ENCODE measurements at regions not wholly inside any gene's neighbourhood (a gene's known extent, or its start where the extent isn't known, plus 50 kb on each side); places are given as distances from the start of the nearest gene placed in this dataset.

- Histone ChIP-seq H3K4me3 (ENCODE audit: extremely low read depth in 1 of 4, insufficient read depth in 2 of 4, low read depth in 3 of 4, low read length in 4 of 4) (no peak overlapping the region), H3K79me2 (ENCODE audit: control insufficient read depth in 1 of 2, insufficient read depth in 2 of 2, low read length in 2 of 2) (no peaks in the 10 kb centered on the region), H2AK5ac (ENCODE audit: low read depth, low read length) (no peak overlapping the region), H4K5ac (ENCODE audit: insufficient read length, low read depth, low read length) (no peak overlapping the region), H2BK15ac (ENCODE audit: low read length) (no peak overlapping the region), H3K4ac (replicated peaks; ENCODE audit: insufficient read length, low read depth, low read length) (no peak overlapping the region), H4K20me1 (replicated peaks in 1 of 2; ENCODE audit: control insufficient read depth in 1 of 2, insufficient read depth in 2 of 2, low read length in 2 of 2) (no peaks in the 10 kb centered on the region), H4K8ac (ENCODE audit: extremely low read depth, insufficient read depth, low read length) (no peak overlapping the region), H3K9me3 (ENCODE audit: insufficient read depth in 2 of 2, low read depth in 1 of 2, low read length in 1 of 2) (no peaks in the 10 kb centered on the region), H3K14ac (ENCODE audit: insufficient read length) (no peak overlapping the region), H3K36me3 (ENCODE audit: control insufficient read depth in 2 of 4, insufficient read depth in 4 of 4, low read length in 3 of 4) (no peaks in the 10 kb centered on the region), H3K4me1 (replicated peaks in 1 of 4; ENCODE audit: control insufficient read depth in 3 of 4, insufficient read depth in 4 of 4, low read length in 3 of 4) (no peaks in the 10 kb centered on the region), H3K9ac (replicated peaks in 1 of 4; ENCODE audit: extremely low read depth in 1 of 4, low read depth in 3 of 4, low read length in 3 of 4) (no peak overlapping the region), H3K4me2 (ENCODE audit: insufficient read depth in 1 of 2, low read depth in 2 of 2, low read length in 2 of 2) (no peak overlapping the region), H3K79me1 (ENCODE audit: low read depth, low read length) (no peaks in the 10 kb centered on the region), H2BK20ac (ENCODE audit: low read length) (no peak overlapping the region), H2BK5ac (ENCODE audit: low read depth, low read length) (no peak overlapping the region), H3K56ac (replicated peaks; ENCODE audit: insufficient read length, low read depth, low read length) (no peak overlapping the region), H3K18ac (ENCODE audit: extremely low read depth, low read length) (no peak overlapping the region), H2AFZ (ENCODE audit: low read length) (peak overlapping the region; percentile 8; the same call in 1 of the 2 replicates), H3K27me3 (replicated peaks in 1 of 4; ENCODE audit: control insufficient read depth in 3 of 4, extremely low read depth in 1 of 4, insufficient read depth in 3 of 4, low read length in 3 of 4) (no peaks in the 10 kb centered on the region), H2BK120ac (replicated peaks; ENCODE audit: low read depth, low read length) (no peak overlapping the region), H3K27ac (ENCODE audit: low read depth, low read length) (no peak overlapping the region), H3K23me2 (ENCODE audit: low read depth, low read length) (no peaks in the 10 kb centered on the region), H2BK12ac (ENCODE audit: low read depth, low read length) (no peak overlapping the region; the same call in 1 of the 2 replicates), H3K23ac (ENCODE audit: insufficient read length) (no peak overlapping the region), H4K91ac (replicated peaks; ENCODE audit: insufficient read length, low read length) (no peak overlapping the region)
- DNase-seq (ENCODE audit: low read depth in 1 of 2, low spot score in 2 of 2) = no peak
- 79% methylated on average over 4 of the region's 4 CpGs; no CpG with 5 or more reads in 1 of the 2 experiments for WGBS, 2 experiments (ENCODE audit: extremely low coverage in 1 of 2, insufficient coverage in 1 of 2, insufficient read length in 1 of 2, insufficient replicate concordance in 2 of 2, low coverage in 1 of 2, low lambda C conversion rate in 2 of 2, missing lambda C conversion rate in 1 of 2)
- POLR2A ChIA-PET (ENCODE audit: partially characterized antibody) = interaction anchor here (3.6 kb wide), 1 partner anchor 1216 kb away, joined by 15 read pairs; no protein-coding TSS in a partner anchor
- CTCF ChIA-PET (ENCODE audit: partially characterized antibody) = interaction anchor here (0.6 to 6.9 kb wide), 32 partner anchors 11 to 1237 kb away, joined by 3 to 107 read pairs (median 4); partner anchors contain the start of gene BCL6
- FAIRE-seq = no peak
- TF ChIP-seq EZH2 (IDR thresholded peaks at IDR 0.05; ENCODE audit: low read depth, low read length, severe bottlenecking) (no peak), SAP30 (IDR thresholded peaks at IDR 0.05; ENCODE audit: insufficient read depth, insufficient replicate concordance, low read length) (no peak), POLR2A (IDR thresholded peaks at IDR 0.05; ENCODE audit: control extremely low read depth in 1 of 2, low read depth in 2 of 2, low read length in 2 of 2) (no peak), CREB1 (IDR thresholded peaks at IDR 0.05) (no peak), TAF1 (IDR thresholded peaks at IDR 0.05; ENCODE audit: low read depth, low read length) (no peak), CTCF (IDR thresholded peaks at IDR 0.05; ENCODE audit: control extremely low read depth in 1 of 3, insufficient read depth in 1 of 3, low read depth in 1 of 3, low read length in 3 of 3) (no peak), BCL11A (IDR thresholded peaks at IDR 0.05; ENCODE audit: low read depth in 2 of 2, low read length in 2 of 2) (no peak), ZNF274 (IDR thresholded peaks at IDR 0.05; ENCODE audit: borderline replicate concordance, extremely low read depth, low read length) (no peak), YY1 (IDR thresholded peaks at IDR 0.05; ENCODE audit: low read depth, low read length) (no peak), FOSL1 (IDR thresholded peaks at IDR 0.05; ENCODE audit: insufficient read depth, low read depth, low read length) (no peak), KDM5A (IDR thresholded peaks at IDR 0.05; ENCODE audit: low read length) (no peak), EP300 (IDR thresholded peaks at IDR 0.05; ENCODE audit: borderline replicate concordance in 1 of 2, low read depth in 2 of 2, low read length in 2 of 2) (no peak)
Observed at GRCh38 chr3:188955919-188956318, 215.9 kb upstream of the TPRG1 start.
